ENCODE measurements at regions not wholly inside any gene's neighbourhood (a gene's known extent, or its start where the extent isn't known, plus 50 kb on each side); places are given as distances from the start of the nearest gene placed in this dataset.

DNA sequence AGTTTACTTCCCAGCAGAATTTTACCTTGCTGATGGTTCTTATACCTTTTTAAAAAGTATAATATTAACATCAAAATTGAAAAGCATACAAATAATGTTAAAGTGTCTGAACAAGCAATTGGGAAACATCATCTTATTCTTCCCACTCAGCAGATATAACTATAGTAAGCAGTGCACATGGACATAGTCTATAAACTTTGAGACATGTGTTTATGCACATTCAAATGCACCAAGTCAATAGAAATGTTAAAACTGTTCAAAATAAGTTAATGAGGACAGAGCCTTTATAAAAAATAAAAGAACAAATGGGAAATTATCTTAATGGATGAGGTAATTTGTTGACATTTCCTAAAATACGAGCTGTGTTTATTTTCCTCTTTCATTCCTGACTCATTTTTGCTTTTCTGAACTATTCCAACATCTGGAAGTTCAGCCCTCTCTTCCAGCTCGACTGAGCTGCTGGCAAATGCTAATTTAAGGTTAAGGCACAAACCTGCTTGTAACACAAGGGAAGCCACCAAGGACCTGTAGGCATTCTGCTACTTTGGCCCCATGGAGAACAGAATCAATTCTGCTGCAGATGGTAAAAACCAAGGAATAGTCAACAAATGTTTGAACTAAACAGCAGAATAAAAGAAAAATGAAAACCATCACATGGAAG, 110.3 kb upstream of the MAP3K4 start:
- CTCF ChIA-PET = no interaction called here
- Mint-ChIP-seq H3K4me3 (ENCODE audit: unreplicated experiment) (no peak overlapping the region), H3K9me3 (ENCODE audit: unreplicated experiment) (no peaks in the 10 kb centered on the region), H3K27me3 (ENCODE audit: insufficient read depth, unreplicated experiment) (peaks cover 3% of the 10 kb centered on the region), H3K36me3 (ENCODE audit: insufficient read depth, unreplicated experiment) (no peaks in the 10 kb centered on the region), H3K4me1 (ENCODE audit: low read depth, unreplicated experiment) (peaks cover 6% of the 10 kb centered on the region), H3K27ac (ENCODE audit: unreplicated experiment) (no peak overlapping the region)
- intact Hi-C loops (cut with micrococcal nuclease; ENCODE audit: unreplicated experiment) = no loop called here
- Histone ChIP-seq H3K4me1 (no peaks in the 10 kb centered on the region), H3K27me3 (replicated peaks; ENCODE audit: control insufficient read depth, insufficient read depth, low read length) (no peaks in the 10 kb centered on the region), H3K36me3 (ENCODE audit: control insufficient read depth, insufficient read depth, low read length) (no peaks in the 10 kb centered on the region), H3K4me3 (ENCODE audit: low read depth, low read length) (no peak overlapping the region), H3K9me3 (no peaks in the 10 kb centered on the region)
- no peak for DNase-seq
- POLR2A ChIA-PET = no interaction called here
- no TSS peak for BruUV-seq (replicated peaks)
- TF ChIP-seq CTCF (IDR thresholded peaks at IDR 0.05; ENCODE audit: insufficient read depth in 1 of 2, low read depth in 1 of 2, low read length in 1 of 2, severe bottlenecking in 1 of 2, unreplicated experiment in 1 of 2) = no peak

DNA sequence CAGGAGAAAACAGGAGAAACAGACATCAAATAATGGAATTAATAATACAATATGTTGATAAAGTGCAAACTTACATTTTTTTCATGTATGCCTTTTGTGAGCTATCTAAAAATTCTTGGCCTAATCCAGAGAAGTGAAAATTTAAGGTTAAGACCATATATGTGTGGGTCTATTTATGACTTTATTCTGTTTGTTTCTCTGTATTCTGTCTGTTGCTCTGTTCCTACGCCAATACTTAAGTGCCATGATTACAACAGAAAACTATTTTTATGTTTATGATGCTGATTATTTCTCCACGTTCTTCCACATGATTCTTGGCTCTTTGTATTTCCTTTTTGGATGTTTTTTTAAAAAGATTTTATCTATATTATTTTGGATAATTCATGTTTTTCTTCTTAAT, 109.6 kb upstream of the MAP3K4 start:
- intact Hi-C loops (cut with micrococcal nuclease; ENCODE audit: unreplicated experiment) = no loop called here
- CTCF ChIA-PET = no interaction called here
- no peak overlapping the region for H3K4me3 ChIP-seq (ENCODE audit: low read depth, low read length)
- no peak for DNase-seq
- no peaks in the 10 kb centered on the region for H3K27me3 ChIP-seq (replicated peaks; ENCODE audit: control insufficient read depth, insufficient read depth, low read length)
- H3K9me3 Mint-ChIP-seq (ENCODE audit: unreplicated experiment) = no peaks in the 10 kb centered on the region
- no peaks in the 10 kb centered on the region for H3K9me3 ChIP-seq
- H3K27me3 Mint-ChIP-seq (ENCODE audit: insufficient read depth, unreplicated experiment) = peaks cover 3% of the 10 kb centered on the region
- no peaks in the 10 kb centered on the region for H3K36me3 ChIP-seq (ENCODE audit: control insufficient read depth, insufficient read depth, low read length)
- H3K4me3 Mint-ChIP-seq (ENCODE audit: unreplicated experiment) = no peak overlapping the region
- H3K4me1 Mint-ChIP-seq (ENCODE audit: low read depth, unreplicated experiment) = peaks cover 6% of the 10 kb centered on the region
- no peaks in the 10 kb centered on the region for H3K4me1 ChIP-seq
- BruUV-seq (replicated peaks) = no TSS peak
- POLR2A ChIA-PET = no interaction called here
- H3K27ac Mint-ChIP-seq (ENCODE audit: unreplicated experiment) = no peak overlapping the region
- H3K36me3 Mint-ChIP-seq (ENCODE audit: insufficient read depth, unreplicated experiment) = no peaks in the 10 kb centered on the region
- TF ChIP-seq CTCF (IDR thresholded peaks at IDR 0.05; ENCODE audit: insufficient read depth in 1 of 2, low read depth in 1 of 2, low read length in 1 of 2, severe bottlenecking in 1 of 2, unreplicated experiment in 1 of 2) = no peak

GRCh38 chr6:160882791-160883279, 108.7 kb upstream of the MAP3K4 start:
- Histone ChIP-seq H3K4me1 (no peaks in the 10 kb centered on the region), H3K9me3 (no peaks in the 10 kb centered on the region), H3K36me3 (ENCODE audit: control insufficient read depth, insufficient read depth, low read length) (no peaks in the 10 kb centered on the region), H3K4me3 (ENCODE audit: low read depth, low read length) (no peak overlapping the region), H3K27me3 (replicated peaks; ENCODE audit: control insufficient read depth, insufficient read depth, low read length) (no peaks in the 10 kb centered on the region)
- H3K27me3 Mint-ChIP-seq (ENCODE audit: insufficient read depth, unreplicated experiment) = peaks cover 3% of the 10 kb centered on the region
- ChIA-PET CTCF (no interaction called here), POLR2A (no interaction called here)
- H3K9me3 Mint-ChIP-seq (ENCODE audit: unreplicated experiment) = no peaks in the 10 kb centered on the region
- DNase-seq = no peak
- H3K36me3 Mint-ChIP-seq (ENCODE audit: insufficient read depth, unreplicated experiment) = no peaks in the 10 kb centered on the region
- intact Hi-C loops (cut with micrococcal nuclease; ENCODE audit: unreplicated experiment) = no loop called here
- H3K27ac Mint-ChIP-seq (ENCODE audit: unreplicated experiment) = no peak overlapping the region
- BruUV-seq (replicated peaks) = no TSS peak
- TF ChIP-seq CTCF (IDR thresholded peaks at IDR 0.05; ENCODE audit: insufficient read depth in 1 of 2, low read depth in 1 of 2, low read length in 1 of 2, severe bottlenecking in 1 of 2, unreplicated experiment in 1 of 2) = no peak
- H3K4me1 Mint-ChIP-seq (ENCODE audit: low read depth, unreplicated experiment) = peaks cover 6% of the 10 kb centered on the region
- H3K4me3 Mint-ChIP-seq (ENCODE audit: unreplicated experiment) = no peak overlapping the region

All from Caco-2 (cell line).